ENCODE measurements at regions not wholly inside any gene's neighbourhood (a gene's known extent, or its start where the extent isn't known, plus 50 kb on each side); places are given as distances from the start of the nearest gene placed in this dataset.

DNA sequence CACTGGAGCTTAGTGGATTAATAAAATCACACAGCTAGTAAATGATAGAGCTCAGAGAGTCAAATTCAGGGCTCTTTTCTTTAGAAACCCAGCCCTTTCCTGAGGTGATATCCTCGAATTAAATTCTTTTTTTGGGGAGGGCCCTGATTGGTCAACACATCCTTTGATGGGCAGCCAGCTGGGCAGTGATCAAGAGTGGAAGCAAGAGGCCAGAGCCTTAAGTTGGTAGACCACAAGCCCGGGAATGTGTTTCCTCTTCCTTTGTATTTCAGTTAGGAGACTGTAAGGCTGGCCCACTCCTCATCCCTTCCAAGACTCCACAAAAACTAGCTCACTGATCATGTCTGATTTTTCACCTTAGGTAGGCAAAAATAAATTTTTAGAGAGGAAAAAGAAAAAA is 640.5 kb downstream of the DHX35 start:
- DNase-seq, result no peak

DNA sequence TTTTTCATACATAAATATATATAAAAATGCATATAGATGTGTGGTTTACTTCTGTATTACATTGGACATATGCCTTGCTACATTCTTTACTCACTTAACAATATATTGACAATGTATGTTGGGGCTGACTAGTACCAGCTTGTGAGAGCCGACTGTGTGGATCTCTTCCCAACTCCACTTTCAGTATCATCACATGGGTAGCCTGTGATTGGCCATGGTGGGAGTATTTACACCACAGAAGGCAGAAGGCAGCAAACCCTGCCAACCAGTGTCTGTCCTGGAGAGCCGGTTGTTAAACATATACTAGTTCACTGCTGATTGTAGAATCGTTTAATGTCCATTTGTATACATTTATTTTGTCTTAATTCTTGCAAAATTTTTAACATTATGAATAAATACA is 638.7 kb downstream of the DHX35 start:
- DNase-seq, result no peak

DNA sequence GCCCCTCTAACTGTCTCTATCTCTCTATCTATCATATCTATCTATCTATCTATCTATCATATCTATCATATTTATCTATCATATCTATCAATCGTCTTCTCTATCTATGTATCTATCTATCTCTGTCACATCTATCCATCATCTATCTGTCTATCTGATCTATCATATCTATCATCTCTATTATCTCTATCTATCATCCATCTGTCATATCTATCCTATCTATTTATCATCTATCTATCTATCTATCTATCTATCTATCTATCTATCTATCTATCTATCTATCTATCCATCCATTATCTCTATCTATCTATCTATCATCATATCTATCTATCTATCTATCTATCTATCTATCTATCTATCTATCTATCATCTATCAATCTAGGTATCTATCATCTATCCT is 638.0 kb downstream of the DHX35 start:
- no peak for DNase-seq

GRCh38 chr20:39596554-39596953 is 634.4 kb downstream of the DHX35 start:
- no peak for DNase-seq

GRCh38 chr20:39592371-39592770 is 630.2 kb downstream of the DHX35 start:
- no peak for DNase-seq

DNA sequence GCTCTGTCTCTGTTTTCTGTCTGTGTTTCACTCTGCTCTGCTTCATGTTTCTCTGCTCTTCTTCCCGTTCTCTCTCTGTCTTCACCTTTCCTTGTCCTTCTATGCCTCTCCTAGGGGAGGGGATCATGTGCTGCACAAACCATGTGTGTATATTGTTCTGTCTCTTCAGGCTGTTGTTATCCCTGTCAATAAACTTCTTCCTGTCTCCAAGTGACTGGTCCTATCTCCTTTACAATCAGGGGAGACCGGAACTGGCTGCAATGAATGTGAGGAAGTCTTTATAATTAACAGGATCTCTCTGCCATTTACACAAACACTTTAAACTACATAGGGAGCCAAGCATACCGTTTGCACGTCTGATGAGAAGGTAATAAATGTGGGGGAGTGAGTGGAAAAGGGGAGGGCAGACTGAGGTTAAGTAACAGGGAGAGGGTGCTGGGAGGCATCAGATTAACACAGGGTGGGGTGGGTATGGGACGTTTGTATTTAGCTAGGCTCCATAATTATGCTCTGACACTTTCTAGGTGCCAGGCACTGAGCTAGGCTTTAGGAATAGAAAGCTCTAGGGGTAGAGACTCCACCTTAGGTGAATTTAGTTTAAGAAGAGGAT is 626.1 kb downstream of the DHX35 start:
- DNase-seq, result no peak

- no peak for DNase-seq
These were observed 618.9 kb downstream of the DHX35 start for GRCh38 chr20:39581034-39581433.

DNA sequence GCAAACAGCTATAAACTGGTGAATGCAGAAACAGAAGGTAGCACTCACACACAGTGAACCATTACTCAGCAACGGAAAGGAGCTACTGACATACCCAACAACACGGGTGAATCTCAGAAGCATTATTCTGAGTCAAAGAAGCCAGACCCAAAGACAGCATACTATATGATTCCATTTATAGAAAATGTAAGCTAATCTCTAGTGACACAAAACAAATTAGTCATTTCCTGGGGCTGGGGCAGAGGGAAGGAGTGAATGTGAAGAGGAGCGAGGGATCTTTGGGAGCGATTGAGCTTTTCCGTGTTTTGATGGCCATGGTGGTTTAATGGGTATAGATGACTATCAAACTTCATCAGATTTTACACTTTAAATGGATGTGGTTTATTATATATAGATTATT is 614.6 kb downstream of the DHX35 start:
- DNase-seq, result no peak

GRCh38 chr20:39574061-39574460 is 611.9 kb downstream of the DHX35 start:
- DNase-seq, result no peak

DNA sequence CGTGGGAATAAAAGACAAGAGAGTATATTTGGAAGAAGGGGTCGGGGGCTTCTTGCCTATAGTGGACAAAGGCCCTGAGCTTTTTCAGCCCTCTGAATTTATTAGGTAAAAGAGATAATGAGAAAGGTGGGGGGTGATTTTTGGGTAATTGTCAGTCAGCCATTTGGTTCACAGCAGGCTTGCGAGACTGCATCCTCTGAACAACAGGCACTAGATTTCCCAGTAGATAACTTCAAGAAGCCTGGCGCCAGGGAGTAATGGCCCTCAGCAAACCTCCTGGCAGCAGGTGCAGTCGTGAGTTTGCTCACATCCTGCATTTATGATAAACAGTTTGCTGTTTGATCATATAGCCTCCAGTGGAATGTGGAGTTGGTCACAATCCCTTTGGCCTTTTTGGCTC is 609.0 kb downstream of the DHX35 start:
- DNase-seq, result no peak

DNA sequence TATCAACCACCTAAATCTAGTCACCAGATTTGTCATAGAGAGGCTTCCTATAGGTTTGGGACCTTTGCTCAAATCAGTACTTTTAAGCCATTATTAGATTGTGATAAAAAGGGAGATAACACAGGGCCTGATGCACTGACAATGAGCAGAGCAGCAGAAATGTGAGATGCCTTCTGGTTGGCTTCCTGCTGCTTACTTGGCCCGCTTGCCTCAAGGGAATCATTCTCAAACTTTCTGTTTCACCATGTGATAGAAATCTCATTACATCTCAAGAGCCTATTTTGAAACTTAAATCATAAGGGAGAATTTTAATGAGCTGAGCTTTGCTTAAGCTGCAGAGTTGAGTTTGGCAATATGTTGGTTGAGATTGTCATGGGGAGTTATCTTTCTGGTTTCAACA is 606.0 kb downstream of the DHX35 start:
- no peak for DNase-seq

DNA sequence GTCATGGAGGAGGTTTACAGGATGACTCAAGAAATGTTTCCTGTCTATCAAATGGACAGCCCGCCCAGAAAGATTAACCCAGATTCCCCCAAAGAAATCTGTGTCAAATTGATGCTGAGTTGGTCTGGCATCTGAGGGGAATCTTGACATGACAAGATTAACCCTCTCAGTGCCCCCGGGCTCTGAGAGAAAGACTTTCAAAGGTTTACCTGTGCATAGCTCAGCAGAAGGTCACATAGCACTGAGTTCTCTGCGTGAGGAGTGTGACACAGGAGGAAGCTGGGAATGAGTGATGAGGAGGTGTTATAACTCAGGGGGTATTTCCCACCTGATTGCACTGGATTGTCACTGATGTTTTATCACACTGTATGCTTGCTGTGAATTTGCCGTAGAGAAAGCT is 601.2 kb downstream of the DHX35 start:
- no peak for DNase-seq

- no peak for DNase-seq
These were observed 592.2 kb downstream of the DHX35 start for GRCh38 chr20:39554341-39554740.

DNA sequence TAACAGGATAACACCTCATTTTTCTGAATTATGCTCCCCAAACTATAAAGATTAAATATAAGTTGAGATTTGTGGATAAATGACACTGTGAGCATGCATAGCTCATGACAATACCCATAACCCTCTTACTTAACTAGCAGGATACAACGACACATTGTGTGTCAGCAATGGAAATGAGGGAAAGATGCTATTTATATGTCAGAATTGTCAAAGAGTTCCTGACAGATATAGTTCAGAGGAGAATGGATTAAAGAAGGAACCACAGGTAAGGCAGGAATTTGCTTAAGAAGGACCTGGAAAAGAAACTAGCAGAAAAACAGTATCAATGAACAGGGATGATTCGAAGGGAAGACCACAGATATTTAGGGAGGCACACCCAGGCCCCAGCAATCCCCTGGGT is 591.0 kb downstream of the DHX35 start:
- DNase-seq, result no peak

DNA sequence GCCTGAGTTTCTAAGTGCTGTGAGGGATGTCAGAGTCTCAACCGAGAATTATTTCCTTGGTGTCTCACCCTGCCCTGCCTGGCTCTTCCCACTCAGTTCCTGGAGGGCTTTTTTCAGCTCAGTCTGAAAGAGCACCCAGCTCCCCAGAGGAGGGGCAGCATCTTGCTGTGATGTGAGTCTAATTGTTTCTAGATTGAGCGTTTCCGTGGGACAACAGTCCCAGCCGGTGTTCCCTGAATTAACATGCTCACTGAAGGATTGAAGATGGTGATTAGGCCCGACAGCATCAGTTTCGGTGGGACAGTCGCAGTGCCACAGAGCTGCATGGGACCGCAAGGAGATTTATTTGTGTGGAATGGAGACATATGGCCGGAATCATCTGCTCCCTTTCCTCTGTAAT is 587.6 kb downstream of the DHX35 start:
- no peak for DNase-seq

DNA sequence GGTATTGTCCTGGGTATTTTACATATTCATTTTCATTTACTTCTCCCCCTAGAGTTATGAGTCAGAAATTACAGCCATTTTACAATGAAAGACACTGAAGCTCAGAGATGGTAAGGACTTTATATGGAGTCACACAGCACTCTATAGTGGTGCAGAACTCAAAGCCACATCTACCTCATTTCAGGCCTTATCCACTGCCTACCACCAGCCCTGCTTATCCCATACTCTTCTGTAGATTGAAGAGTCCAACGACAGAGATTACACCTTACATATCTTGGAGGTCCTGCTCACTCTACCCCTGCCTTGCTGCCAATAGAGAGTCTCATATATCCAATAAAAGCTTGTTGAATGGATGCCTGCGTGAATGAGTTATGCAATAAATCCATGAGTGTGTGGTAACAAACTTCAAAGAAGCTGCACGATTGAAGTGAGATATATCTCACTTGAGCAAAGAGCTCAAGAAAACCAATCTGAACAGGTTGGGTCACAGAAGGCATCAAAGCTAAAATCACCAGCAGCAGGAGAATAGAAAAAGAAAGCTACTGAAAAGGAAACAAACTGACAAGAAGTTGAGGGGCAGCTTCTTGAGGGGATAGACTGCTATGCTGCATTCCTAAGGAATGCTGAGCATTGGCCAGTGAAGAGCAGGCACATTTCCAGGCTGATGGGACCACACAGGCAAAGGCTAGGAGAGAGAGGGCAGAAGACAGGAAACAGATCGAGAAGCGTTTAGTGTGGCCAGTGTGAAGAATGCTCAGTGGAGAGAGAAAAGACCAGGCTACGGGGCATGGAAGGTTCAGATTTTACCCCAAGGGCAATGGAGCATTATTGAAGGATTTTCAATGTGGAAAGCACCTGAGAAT is 585.6 kb downstream of the DHX35 start:
- no peak for DNase-seq

DNA sequence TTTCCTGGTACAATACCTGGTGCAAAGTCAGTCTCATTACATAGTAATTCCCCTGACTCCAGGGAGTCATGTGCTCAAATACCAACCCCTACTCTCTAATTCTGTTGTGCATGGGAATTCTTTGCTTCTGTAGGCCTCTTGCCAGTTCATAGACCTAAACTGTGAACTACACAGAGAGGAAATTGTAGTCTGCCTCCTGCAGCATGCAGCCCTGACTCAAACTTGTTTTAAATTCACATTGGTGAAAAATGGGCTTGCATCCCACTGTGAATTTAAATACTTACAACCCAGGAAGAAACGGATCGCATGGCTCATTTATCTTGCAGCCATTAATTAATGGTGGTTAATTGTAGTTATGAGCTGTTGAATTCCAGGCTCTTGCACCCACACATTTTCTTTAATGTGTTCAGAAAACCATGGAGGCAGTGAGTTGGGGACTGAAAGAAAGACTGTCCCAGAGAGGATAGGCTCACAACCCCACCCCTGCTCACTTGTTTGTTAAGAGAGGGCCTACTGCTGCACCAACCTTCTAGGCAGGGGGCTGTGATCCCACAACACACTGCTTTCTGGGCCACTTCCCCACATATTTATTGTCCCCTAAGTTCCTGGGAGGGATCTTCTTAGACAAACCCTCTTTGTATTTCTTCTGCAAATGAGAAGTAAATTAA is 579.1 kb downstream of the DHX35 start:
- DNase-seq, result no peak

- DNase-seq, result no peak
These were observed 576.2 kb downstream of the DHX35 start for GRCh38 chr20:39538317-39538716.

- DNase-seq, result no peak
These were observed 573.2 kb downstream of the DHX35 start for GRCh38 chr20:39535301-39535700.

DNA sequence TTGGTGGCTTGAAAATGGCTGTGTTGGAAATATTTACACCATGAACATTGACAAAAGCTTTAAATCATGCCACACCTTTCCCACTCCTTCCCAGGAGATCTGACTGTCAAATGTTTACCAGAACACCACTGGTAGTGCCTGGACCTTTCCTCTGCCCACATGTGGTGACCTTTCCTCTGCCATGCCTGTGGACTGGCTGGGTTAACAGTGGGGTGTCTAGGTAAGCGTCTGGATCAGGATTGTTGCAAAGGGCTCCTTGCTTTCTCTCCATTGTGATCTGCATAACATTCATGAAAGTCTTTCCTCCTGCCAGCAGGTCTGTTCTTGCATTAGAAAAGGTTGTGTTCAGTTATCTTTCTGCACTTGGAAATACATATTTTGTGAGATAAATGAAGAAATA is 572.7 kb downstream of the DHX35 start:
- no peak for DNase-seq

DNA sequence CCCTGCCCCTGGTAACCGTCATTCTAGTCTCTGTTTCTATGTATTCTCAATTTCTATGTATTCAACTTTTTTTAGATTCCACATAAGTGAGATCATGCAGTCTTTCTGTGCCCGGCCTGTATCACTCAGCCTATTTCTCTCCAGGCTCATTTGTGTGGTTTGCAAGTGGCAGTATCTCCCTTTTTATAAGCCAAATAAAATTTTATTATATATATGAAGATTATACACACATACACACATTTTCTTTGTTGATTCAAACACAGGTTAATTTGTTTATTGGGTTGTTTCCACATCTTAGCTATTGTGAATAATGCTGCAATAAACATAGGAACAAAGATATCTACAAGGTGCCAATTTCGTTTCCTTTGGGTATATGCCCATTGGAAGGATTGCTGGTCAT is 571.7 kb downstream of the DHX35 start:
- no peak for DNase-seq

DNA sequence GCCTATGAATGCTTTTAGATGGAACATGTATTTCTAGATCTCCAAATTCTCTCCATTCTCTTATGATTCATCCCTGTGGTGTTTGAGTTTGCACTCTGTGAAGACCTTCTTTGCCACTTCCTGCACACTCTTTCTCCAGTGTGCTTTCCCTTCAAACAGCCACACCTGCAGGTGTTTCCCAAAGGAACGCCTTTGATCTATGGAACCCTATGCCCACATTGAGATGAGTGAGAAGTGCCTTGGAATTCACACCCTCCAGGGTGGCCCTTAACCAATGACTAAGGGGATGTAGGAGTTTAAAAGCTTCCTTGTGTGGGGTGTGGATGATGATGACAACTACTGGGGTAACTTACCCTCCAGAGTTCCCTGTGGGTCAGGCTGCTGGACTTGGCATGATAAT is 570.1 kb downstream of the DHX35 start:
- DNase-seq, result no peak

GRCh38 chr20:39528436-39528835 is 566.3 kb downstream of the DHX35 start:
- DNase-seq, result no peak

GRCh38 chr20:39524371-39524911 is 562.3 kb downstream of the DHX35 start:
- no peak for DNase-seq

Data from NCI-H1105 (cell line).